Stomach (tissue), 8 donors: ENCODE measurements at regions not wholly inside any gene's neighbourhood (a gene's known extent, or its start where the extent isn't known, plus 50 kb on each side); places are given as distances from the start of the nearest gene placed in this dataset.

ENCODE experiments used
- DNase-seq, 2 donors: peaks; one replicate each; pipeline versions ENCODE4 v3.0.0 to v3.0.0-alpha.2; 2013 to 2019
- H3K27ac ChIP-seq, 5 donors: fragments of 200-600 bp in 4 of 5; sonication (generic) in 4 of 5; one replicate each; pipeline ENCODE4 v1.5.1; 2013 to 2019; ENCODE audit warnings: mild to moderate bottlenecking in 1 of 5, moderate library complexity in 1 of 5
- H3K27me3 ChIP-seq, 3 donors: fragments of 200-600 bp; sonication (generic); one replicate each; pipeline ENCODE4 v1.5.1; 2017 to 2019; ENCODE audit warnings: mixed run types in 1 of 3
- H3K36me3 ChIP-seq, 4 donors: fragments of 200-600 bp; sonication (generic); 1 replicate in 3 of 4; 2 replicates in 1 of 4; pipeline ENCODE4 v1.5.1; 2016 to 2019
- H3K4me1 ChIP-seq, 4 donors: fragments of 200-600 bp; sonication (generic); one replicate each; pipeline ENCODE4 v1.5.1; 2016 to 2019
- H3K4me3 ChIP-seq, 4 donors: fragments of 200-600 bp; sonication (generic) in 3 of 4; one replicate each; pipeline ENCODE4 v1.5.1; 2016 to 2019; ENCODE audit warnings: mild to moderate bottlenecking in 1 of 4
- H3K9me3 ChIP-seq, 4 donors: fragments of 200-600 bp; sonication (generic); one replicate each; pipeline ENCODE4 v1.5.1; 2016 to 2019
- EP300 ChIP-seq: sonication (generic); formaldehyde crosslinking; IDR thresholded peaks from one replicate; pipeline ENCODE4 v1.6.1; 2017; ENCODE audit warnings: antibody characterized with exemption
- POLR2A ChIP-seq, 4 donors: fragments of 450-650 bp; IDR thresholded peaks; one replicate each; pipeline ENCODE4 v1.6.1; 2016; ENCODE audit warnings: antibody characterized with exemption in 4 of 4, control low read depth in 2 of 4, mild to moderate bottlenecking in 1 of 4, moderate library complexity in 1 of 4
- POLR2AphosphoS5 ChIP-seq, 3 donors: sonication (generic); formaldehyde crosslinking; IDR thresholded peaks; one replicate each; pipeline ENCODE4 v1.6.1; 2016; ENCODE audit warnings: antibody characterized with exemption in 3 of 3
- WGBS, 5 donors: extraction: QIAGEN DNeasy Blood & Tissue Kit in 3 of 5; methylation state at CpG; one replicate each; pipeline versions ENCODE4 v1.1.5 to v1.1.7; 2013 to 2018; 5-methylcytosine and 5-hydroxymethylcytosine counted together
- intact Hi-C: fragments of 100-400 bp; cut with DNase I; formaldehyde crosslinking; loops from one replicate; pipeline ENCODE4 v1.15.1; 2023; ENCODE audit warnings: low total_unique reads
- TF ChIP-seq, protein P1 (sequence below), 7 experiments: fragments of 450-650 bp in 4 of 7; fragments of 200-600 bp in 3 of 7; sonication (generic) in 3 of 7; IDR thresholded peaks; one replicate each; pipeline ENCODE4 v1.5.1; 2016 to 2019; ENCODE audit warnings: antibody characterized with exemption in 7 of 7, control low read depth in 2 of 7, mild to moderate bottlenecking in 1 of 7
- donor health status: healthy with polysubstance abuse.
- donor health status: Bipolar disorder and iron deficiency.
- donor health status: healthy.

DNA sequence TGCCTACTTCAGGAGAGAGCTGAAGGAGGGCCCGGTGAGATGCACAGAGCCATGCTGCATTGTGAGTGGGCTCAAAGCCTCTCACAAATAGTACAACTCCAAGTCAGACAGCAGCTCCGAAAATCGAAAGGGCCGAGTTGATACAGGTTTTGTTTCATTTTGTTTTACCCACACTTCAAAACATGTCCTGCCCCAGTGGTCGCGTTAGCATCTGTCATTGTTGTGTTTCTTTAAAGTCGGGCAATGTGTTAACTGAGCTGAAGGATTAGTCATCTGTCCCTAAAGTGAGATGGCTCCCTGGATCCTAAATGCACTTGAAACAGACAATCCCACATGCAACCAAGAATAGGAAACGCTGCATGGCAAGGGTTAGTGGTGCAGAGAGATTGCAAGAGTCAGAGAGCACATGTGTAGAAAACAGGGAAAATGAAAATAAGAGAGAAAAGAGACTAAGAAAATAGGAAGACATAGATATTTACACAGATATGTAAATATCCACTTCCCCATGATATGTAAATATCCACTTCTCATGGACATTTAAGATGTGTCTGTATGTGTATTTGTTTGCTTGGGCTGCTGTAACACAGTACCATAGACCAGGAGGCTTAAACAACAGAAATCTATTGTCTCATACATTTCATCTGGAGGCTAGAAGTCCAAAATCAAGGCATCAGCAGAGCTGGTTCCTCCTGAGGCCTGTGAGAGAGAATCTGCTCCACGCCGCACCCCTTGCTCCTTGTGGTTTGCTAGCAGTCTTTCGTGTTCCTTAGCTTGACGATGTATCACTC is 131.4 kb upstream of the RAB4A start:
- TF ChIP-seq, protein P1, sequence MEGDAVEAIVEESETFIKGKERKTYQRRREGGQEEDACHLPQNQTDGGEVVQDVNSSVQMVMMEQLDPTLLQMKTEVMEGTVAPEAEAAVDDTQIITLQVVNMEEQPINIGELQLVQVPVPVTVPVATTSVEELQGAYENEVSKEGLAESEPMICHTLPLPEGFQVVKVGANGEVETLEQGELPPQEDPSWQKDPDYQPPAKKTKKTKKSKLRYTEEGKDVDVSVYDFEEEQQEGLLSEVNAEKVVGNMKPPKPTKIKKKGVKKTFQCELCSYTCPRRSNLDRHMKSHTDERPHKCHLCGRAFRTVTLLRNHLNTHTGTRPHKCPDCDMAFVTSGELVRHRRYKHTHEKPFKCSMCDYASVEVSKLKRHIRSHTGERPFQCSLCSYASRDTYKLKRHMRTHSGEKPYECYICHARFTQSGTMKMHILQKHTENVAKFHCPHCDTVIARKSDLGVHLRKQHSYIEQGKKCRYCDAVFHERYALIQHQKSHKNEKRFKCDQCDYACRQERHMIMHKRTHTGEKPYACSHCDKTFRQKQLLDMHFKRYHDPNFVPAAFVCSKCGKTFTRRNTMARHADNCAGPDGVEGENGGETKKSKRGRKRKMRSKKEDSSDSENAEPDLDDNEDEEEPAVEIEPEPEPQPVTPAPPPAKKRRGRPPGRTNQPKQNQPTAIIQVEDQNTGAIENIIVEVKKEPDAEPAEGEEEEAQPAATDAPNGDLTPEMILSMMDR (IDR thresholded peaks at IDR 0.05), result no peak
- TF ChIP-seq EP300 (no peak), POLR2AphosphoS5 (IDR thresholded peaks at IDR 0.05) (no peak), POLR2A (IDR thresholded peaks at IDR 0.05) (no peak)
- H3K4me1 ChIP-seq, result peaks cover 0 to 7% (median 0%) of the 10 kb centered on the region in 4 donors
- H3K36me3 ChIP-seq, result no peaks in the 10 kb centered on the region
- 76 to 85% (median 81%) methylated on average over 12 of the region's 12 CpGs for WGBS, 5 donors
- H3K9me3 ChIP-seq, result peaks cover 0 to 7% (median 4%) of the 10 kb centered on the region in 4 donors
- no peak overlapping the region for H3K4me3 ChIP-seq
- H3K27ac ChIP-seq, result no peak overlapping the region
- DNase-seq, result no peak
- intact Hi-C loops, result no loop called here
- H3K27me3 ChIP-seq, result no peaks in the 10 kb centered on the region

- no peak for DNase-seq
- Histone ChIP-seq H3K27me3 (no peaks in the 10 kb centered on the region), H3K36me3 (no peaks in the 10 kb centered on the region), H3K9me3 (peaks cover 0 to 2% (median under 1%) of the 10 kb centered on the region in 4 donors), H3K4me1 (peaks cover 0 to 7% (median 0%) of the 10 kb centered on the region in 4 donors), H3K27ac (no peak overlapping the region), H3K4me3 (no peak overlapping the region)
- intact Hi-C loops, result no loop called here
- TF ChIP-seq POLR2A (IDR thresholded peaks at IDR 0.05), result no peak
- TF ChIP-seq, protein P1 (IDR thresholded peaks at IDR 0.05), result no peak
- TF ChIP-seq EP300, result no peak
- no peak for TF ChIP-seq POLR2AphosphoS5 (IDR thresholded peaks at IDR 0.05)
- WGBS, 5 donors, result 74 to 92% (median 84%) methylated on average over 1 of the region's 1 CpG
These were observed 130.9 kb upstream of the RAB4A start for GRCh38 chr1:229140119-229140396.

DNA sequence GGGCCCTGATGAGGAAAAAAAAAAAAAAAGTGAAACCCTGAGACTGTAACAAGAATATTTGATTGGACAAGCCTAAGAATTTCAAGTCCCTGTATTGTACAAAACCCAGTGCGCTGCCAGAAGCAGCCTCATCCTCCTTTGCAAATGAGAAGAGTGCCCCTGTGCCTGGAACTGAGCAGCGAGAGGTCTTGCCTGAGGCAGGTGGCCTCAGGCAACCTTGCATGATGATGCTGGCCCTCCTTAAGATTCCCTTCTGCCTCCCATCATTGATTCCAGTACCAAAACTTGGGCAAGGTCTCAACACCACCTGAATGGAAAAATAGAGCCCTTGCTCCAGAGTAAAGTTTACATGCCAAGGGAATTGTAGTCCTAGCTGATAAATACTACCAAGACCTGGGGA is 129.6 kb upstream of the RAB4A start:
- Histone ChIP-seq H3K4me3 (no peak overlapping the region), H3K4me1 (peaks cover 0 to 7% (median 0%) of the 10 kb centered on the region in 4 donors), H3K9me3 (no peaks in the 10 kb centered on the region), H3K27ac (no peak overlapping the region), H3K36me3 (no peaks in the 10 kb centered on the region), H3K27me3 (peaks cover 0 to 5% (median 0%) of the 10 kb centered on the region in 3 donors)
- 95 to 100% (median 97%) methylated on average over 2 of the region's 2 CpGs for WGBS, 5 donors
- intact Hi-C loops, result no loop called here
- TF ChIP-seq, protein P1 (IDR thresholded peaks at IDR 0.05), result no peak
- TF ChIP-seq EP300, result no peak
- no peak for TF ChIP-seq POLR2AphosphoS5 (IDR thresholded peaks at IDR 0.05)
- no peak for TF ChIP-seq POLR2A (IDR thresholded peaks at IDR 0.05)
- DNase-seq, result no peak

GRCh38 chr1:229141689-229142377 is 129.1 kb upstream of the RAB4A start:
- intact Hi-C loops, result no loop called here
- Histone ChIP-seq H3K27ac (no peak overlapping the region), H3K4me3 (no peak overlapping the region), H3K4me1 (peaks cover 0 to 7% (median under 1%) of the 10 kb centered on the region in 4 donors), H3K27me3 (peaks cover 0 to 11% (median 0%) of the 10 kb centered on the region in 3 donors), H3K9me3 (no peaks in the 10 kb centered on the region), H3K36me3 (no peaks in the 10 kb centered on the region)
- TF ChIP-seq POLR2A (IDR thresholded peaks at IDR 0.05), result no peak
- no peak for TF ChIP-seq EP300
- no peak for TF ChIP-seq POLR2AphosphoS5 (IDR thresholded peaks at IDR 0.05)
- TF ChIP-seq, protein P1 (IDR thresholded peaks at IDR 0.05), result no peak
- WGBS, 5 donors, result 83 to 87% (median 86%) methylated on average over 5 of the region's 5 CpGs
- no peak for DNase-seq
